ENCODE measurements at regions not wholly inside any gene's neighbourhood (a gene's known extent, or its start where the extent isn't known, plus 50 kb on each side); places are given as distances from the start of the nearest gene placed in this dataset.

DNA sequence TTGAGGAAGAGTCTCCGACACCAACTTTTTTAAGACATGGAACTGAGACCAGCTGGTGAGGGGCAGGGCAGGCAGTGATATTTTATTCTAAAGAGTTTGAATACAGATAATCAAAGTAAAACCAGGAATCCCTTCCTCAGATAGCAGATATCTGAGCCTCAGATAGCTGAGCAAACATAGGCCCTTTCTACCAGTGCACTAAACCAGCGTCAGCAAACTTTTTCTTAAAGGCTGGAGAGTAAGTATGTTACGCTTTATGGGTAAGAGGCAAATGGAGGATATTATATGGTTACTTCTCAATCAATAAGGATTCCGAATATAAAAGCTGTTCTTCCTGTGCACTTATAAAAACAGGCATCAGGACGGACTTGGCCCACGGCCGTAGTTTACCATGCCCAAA, 73.9 kb downstream of the WNT5A start:
- DNase-seq, result no peak

DNA sequence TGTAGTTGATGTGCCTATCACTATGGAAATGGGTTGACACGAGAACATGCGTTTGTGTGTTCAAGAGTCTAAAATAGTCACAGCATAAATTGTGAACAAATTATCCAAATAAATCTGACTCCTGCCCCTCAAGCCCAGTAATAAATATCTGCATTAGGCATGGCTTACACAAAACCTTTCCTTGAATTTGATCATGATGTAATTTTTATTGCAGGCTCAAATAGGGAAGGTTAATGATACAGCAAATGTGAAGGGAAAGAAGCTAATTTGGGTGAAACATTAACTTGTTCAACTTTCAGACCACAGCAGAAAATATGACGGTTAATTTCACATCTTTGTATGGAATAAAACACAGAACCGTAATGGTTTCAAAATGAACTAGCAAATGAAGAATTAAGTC, 74.6 kb downstream of the WNT5A start:
- DNase-seq, result no peak

DNA sequence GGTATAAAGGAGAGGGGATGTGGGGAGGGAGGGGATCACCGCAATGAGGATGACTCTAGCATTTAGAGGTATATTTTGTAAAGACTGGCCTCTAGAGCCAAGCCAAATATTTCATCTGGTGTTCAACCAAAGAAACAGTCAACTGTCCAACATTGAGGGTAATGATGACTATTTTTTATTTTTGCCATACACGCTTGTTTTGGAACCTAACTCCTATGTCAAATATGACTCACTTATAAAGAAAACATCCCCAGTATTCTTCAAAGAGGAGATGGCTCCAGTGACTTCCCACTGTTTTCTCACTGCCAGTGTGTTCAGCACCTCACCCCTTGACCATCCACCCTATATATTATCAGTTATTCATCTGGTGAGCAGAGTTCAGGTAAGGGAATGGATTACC, 77.3 kb downstream of the WNT5A start:
- DNase-seq, result no peak

DNA sequence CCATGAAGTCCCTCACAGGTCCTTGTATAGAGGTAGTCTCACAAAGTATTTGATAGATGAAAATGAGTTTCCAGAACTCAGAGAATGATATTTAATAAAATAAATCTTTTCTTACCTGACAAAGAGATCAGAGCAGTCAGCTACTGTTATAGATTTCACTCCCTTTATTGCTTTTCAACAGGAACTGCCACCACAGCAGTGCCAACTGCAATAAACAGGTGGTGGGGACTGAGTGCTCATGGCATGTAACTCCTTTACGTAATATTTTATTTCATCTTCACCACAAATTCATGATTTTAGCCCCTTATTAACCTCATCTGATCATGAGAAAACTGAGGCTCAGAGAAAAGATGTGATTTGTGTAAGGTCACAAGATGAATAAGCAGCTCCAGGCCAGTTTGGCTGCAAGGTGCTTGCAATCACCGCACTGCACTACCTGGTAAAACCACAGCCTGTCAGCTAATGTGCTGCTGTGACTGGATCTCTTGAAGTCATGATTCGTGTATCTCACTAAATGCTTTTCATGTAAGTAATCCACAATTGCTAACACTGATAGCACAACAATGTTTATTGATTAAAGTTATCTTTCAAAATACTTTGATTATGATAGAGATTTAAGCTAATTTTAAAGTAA, 78.8 kb downstream of the WNT5A start:
- no peak for DNase-seq

DNA sequence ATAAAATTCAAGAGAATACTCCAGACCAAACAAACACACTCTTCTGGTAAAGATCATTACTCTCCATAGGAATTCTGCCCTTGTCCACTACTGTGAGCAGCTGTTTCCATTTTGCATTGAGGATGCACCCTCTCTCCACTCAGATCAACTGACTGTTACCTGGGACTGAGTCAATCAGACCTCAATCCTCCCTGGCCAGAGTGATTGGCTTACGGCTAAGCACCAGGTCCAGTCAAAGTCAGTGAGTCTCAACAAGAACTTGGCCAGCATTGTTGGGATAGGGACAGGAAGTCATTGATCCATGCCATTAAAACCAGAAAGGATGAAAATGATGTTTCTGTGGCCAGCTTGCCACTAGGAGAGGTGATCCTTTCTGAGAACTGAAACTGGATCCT, 79.7 kb downstream of the WNT5A start:
- no peak for DNase-seq

DNA sequence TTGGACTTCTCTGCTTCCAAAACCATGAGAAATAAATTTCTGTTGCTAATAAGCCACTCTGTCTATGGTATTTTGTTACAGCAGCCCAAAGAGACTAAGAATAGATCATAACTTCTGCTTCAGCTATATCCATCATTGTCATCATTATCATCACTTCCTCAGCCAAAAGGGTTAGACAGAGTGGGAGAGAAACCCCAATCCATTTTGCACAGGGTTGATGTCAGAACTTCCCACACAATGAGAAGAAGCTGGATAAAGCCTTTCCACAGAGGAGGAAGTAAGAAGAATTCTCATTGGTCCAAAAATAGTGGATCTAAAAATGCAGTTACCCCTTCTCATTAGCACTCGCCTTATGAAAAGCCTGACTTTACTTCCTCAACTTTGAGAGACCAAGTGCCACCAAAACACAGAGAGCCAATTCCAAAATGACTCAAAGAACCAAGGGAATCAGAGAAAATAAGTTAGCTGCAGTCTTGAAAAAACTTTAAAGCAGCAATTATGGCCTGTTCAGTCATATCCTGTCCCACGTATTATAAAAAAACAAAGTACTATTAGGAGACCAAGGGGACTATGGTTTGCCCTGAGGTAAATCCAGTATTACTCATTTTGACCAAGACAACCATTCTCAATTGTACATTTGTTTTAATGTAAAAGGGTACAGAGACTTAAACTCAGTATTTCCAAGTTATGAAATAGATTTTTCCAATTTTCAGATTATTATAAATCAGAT, 80.2 kb downstream of the WNT5A start:
- DNase-seq, result no peak

DNA sequence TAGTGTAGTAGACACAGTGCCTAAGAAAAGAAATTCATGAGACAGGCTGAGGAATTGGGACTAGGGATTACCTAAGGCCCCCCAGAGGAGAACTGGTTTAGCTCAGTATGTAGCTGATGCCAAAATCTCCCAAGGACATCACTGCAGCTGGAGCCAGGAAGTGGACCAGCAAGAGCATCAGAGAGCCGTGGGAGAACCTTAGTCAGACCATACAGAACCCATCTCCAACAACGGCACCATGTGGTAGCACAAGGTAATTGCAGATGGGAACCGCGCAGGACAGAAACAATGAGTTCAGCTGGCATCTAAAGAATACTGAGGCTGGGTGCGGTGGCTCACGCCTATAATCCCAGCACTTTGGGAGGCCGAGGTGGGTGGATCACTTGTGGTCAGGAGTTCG, 81.7 kb downstream of the WNT5A start:
- DNase-seq, result peak; percentile 81

DNA sequence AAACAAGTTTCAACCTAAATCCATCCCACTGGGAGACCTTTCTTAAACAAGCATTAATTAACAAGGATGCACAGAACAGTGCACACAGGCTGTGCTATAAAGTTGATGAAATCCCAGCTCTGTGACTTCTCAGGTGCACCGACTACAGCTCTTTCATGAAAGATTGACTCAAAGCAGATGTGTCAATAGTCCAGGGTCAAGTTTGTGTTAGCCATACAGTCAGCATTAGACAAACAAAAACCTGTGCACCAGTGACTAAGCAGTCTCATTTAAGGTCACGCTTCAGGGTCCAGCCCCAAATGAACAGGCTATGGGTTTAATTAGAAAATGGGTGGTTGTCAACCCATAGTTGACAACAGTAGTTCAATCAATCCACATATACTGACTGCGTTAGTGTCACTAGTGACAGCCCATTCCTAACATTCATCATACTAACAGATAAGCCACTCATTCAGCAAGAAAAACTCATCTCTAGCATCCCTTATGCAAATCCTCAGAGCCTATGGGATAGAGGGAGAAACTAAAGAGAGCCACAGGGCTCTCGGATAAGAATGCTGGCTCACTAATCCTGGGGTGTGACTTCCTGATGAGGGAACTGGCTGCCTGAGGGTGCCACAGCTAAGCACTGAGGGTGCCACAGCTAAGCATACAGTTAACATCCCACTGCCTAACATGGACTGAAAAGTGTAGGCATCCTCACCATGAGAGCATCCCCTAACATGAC, 84.1 kb downstream of the WNT5A start:
- DNase-seq, result no peak

DNA sequence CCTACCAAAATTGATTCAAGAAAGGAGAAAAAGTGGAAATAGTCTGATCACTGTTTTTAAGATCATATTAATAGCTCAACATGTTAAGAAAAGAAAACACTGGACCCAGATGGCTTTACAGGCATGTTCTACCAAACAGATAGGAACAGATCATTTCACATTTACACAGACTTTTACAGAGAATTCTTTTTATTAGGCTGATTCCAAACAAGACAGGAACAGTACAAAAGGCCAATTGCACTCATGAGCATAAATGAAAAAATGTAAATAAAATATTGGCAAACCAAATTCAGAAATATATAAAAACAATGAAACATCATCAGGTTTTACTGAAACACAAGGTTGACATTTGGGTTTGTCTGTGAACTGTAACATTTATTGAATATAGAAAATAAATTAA, 106.5 kb downstream of the WNT5A start:
- DNase-seq, result no peak

DNA sequence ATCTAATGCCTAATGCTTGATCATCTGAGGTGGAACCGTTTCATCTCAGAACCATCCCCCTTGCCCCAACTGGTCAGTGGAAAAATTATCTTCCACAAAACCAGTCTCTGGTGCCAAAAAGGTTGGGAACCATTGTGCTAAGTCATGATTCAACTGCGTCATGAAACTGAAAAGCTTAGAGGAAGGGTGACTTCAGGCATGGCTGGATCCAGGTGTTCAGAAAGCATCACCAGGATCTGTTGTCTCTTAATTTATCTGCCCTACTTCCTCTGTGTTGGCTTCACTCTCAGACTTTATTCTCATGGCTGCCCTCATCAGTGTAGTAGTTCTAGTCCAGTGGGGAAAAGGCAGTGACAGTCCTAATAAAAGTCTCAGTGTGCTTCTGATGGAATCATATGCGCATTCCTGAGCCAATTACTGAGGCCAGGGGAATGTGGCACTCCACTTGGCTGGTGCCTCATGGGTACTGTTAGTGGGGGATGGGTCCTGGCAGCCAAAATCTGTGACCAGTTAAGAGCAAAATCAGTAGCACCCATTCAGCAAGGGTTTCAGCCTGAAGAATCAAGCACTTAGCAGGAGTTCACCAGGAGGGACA, 110.3 kb downstream of the WNT5A start:
- DNase-seq, result peak; percentile 43

DNA sequence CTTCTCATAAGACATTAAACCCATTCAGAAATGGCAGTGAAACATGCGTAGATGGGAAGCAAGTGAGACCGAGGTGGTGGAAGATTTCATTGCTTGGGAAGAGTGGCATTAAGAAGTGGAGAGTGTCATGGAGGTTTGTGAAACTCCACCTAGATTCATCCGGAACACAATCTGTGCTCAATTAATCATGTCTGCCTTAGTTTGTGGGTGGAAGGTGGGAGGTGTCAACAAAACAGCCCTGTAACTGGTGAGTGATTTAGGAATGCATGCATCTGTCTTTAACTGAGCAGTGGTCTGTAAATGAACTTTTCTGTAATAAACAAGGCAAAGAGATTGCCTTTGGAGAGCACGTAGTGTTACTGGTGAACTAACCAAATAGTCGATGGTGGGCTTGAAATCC, 113.7 kb downstream of the WNT5A start:
- DNase-seq, result no peak

DNA sequence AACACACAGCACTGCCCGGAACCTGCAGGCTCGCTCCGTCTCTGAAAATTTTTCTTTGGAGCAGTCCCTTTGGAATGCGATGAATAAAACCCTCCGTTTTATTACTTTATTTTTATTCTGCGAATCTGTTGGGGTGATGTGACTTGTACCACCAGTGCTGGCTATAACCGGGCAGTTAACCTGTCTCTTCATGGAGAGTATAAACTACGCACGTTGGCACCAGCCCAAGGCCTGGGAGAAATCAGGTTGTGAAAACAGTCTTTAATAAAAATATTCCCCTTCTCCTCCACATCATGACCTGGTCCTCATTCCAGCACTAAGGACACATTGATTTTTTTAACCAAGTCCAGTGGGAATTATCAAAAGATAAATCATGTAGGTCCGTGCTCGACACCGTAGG, 116.8 kb downstream of the WNT5A start:
- DNase-seq, result no peak

DNA sequence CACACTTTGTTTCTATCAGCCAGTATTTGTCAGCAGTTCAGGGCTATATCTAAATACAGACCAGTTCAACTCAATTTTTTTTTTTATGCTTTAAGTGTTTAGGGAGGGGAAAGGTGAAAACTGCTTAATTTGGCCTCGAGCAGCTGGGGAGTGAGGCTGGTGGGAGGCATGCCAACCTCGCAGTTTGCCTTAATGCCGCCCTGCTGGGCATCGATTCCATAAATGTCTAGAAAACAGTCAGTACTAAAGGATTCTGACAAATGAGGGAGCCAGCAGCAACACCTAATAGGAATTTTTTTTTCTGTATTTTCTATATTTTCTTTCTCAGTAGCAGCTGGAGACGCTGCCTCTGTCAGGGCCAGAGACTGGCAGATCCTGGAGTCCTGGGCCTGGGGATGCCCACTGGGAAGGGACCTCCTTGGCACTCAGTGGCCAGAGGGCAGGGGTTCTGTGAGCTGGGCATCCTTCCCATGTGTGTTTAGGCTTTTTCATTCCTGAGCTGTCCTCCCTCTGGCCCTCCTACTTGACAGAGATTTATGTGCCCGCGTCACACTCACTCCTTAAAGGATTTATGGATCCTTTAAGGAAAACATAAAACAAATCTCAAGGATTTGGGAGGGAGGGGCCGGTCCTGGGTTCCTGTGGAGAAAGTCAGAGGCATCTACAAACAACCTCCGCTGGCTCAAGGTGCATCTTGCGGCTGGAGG, 117.8 kb downstream of the WNT5A start:
- no peak for DNase-seq

DNA sequence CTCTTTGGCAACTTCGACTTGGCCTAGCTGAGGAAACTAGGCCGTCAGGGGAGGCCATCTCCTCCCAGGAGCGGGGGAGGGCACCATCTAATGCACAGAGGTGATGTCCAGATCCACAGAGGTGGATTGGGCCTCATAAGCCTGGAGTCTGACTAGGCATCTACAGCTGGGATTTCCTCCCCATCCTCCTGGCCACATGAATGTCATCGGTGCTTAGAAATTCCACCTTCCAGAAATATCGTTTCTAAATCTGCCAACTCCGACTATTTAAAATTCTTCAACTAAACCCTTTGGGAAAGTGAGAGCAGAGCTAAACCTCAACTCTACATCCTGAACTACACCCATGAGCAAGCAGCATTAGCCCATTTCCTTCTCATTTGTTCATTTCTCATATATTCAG, 118.7 kb downstream of the WNT5A start:
- no peak for DNase-seq

DNA sequence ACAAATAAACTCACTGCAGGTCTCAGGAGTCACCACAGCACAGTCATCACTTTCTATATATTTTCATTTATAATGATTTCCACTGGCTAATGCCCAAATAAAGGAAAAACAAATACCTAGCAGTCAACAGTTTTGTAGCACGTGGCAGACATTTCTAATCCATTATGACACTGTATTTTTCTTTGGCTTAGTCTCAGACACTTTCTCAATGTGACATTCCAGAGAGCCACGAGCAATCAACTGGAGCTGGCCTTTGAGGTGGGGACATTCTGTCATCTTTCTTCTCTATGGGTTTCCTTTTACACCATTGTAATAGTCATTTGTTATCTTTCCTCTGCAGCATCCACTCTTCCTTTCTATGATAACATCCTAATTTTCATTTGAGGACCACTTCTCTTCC, 119.7 kb downstream of the WNT5A start:
- no peak for DNase-seq

DNA sequence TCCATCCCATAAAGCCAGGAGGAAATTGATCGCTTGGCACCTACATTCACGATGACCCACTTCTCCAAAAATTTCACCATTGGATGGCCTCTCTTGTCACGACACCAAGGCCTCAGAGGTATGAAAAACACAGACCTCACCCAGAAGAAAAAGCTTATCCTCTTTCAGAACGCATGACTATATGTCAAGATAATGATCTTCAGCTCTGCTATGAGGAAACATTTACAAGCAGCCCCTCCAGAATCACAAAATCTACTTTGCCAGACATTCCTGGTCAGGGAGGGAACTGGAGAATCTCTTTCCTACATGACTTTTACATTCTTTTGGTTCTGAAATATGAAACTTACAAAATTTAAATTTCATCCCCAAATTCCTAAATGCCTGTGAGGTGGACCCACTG, 122.7 kb downstream of the WNT5A start:
- peak; percentile 34 for DNase-seq

DNA sequence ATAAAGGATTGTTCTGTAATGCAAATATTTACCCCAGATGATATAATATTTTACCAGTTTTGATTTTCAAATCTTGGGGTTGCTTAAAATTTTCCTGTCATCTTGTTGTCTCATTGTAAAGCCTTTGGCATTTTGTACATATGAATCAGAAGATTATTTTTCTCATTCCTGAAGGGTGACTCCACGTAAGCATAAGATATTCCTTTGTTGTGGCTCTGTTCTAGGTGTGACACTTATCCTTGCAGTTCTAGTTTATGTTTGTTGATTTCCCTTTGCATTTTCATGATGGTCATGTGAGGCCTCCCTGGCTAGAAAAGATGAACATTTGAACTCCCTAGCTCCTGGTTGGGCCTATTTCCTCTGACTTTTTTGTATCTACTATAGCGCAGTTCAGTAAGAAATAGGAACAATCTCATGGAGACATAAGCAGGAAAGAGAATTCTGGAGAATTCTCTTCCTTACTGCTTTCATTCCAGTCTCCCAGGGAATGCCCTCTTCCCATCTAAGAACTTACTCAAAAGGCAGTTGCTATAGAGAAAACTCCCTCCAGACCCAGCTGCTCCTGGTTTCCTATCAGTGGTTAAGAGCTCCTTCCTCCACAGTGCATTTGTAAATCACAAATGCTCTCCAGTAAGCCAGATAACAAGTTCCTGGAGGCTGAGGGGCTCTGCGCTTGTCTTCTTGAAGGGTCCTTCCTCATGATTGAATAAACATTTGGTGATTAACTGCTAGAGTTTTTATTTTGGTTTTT, 124.7 kb downstream of the WNT5A start:
- DNase-seq, result peak; percentile 14

DNA sequence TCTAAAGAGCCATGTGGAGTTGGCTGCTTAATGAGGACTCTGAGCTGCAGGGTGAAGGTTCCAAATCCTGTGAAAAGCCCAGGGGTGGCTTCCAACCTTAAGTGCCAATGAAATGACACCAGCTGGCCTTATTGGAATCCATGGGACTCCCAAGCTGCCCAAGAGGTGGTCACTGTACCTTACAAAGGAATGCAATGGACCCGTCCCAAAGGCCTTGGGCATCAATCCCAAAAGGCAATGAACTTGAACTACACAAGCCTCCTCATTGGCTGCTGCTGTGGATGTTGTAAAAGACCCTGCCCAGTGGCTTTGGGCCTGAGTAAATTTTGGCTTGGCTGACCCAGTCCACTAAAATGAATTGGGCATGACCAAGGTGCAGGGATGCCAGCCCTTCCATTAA, 129.3 kb downstream of the WNT5A start:
- no peak for DNase-seq

DNA sequence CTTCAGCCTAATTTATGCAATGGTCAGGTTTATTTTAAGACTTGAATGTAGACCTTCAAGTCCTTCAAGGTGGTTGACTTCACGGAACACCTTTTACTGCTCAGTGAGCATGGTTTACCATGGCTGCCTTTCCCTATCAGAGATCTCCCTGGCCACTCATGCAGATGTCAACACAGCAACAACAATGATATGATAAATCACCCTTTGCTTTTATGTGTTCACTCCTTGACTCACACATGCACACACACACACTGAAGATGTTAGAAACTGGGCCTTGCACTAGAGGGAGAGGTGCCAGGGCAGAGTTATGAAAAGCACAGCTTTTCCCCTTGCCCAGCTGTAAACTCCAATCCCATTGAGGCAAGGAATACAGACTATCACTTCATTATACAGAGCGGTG, 134.4 kb downstream of the WNT5A start:
- no peak for DNase-seq

DNA sequence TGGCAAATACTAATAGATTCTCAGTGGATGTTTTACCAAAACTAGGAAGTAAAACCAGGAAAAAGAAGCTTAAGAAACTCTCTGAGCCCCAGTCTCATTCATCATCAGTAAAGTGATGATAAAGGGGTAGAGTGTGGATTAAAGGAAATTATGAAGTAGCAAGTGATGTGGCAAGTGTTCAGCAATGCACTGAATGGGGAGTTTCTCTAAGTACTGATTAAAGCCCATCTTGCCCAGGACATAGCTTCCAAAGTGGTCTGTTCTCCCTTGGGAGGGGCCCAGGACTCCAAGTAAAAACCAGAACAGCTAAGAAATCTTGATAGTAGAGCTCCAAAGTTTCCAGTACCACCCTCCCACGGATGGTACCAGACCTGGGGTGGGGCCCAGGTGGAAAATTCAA, 137.3 kb downstream of the WNT5A start:
- DNase-seq, result no peak

DNA sequence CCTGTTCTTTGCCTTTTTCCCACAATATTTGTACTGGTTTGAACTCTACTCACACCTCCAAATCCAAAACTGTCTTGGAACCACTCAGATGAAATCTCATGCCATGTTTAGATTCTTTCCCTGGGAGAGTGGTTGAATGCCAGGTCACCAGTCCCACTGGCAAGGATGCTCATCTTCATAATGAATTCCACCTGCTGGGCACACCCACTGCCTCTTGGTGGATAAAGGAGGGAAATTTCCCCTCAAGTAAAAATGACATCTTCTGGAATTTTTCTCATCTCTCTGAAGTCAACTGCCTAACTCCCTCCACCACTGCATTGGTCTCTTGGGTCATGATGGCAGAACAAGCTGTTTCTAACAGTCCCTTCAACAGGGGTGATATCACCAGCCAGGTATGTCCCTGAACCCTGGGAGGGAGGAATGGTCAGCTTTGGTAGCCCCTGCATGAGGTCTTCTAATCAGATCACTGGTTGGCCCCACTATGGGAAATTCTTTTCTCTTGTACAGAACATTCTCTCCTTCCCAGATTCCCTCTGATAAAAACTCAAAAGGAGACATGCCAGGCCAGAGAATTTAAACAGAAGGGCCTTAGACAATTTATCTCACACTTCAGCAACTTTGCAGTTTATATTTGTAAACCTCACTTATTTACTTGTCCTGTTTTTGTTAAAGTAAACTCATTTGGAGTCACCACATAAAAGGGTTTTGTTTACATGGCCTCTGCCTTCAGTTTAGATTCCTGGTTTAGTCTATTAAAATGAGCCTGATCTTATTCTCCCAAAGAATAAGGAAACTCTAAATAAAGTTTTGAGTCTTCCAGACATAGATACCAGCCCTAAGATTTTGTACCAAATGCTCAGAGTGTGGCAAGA, 143.4 kb downstream of the WNT5A start:
- DNase-seq, result peak; percentile 81
